Liver (tissue), 8 donors: ENCODE measurements at regions not wholly inside any gene's neighbourhood (a gene's known extent, or its start where the extent isn't known, plus 50 kb on each side); places are given as distances from the start of the nearest gene placed in this dataset.

Experiments used
- DNase-seq: peaks from one replicate; pipeline ENCODE4 v3.0.0-alpha.2; 2017; ENCODE audit warnings: low spot score
- H3K27ac ChIP-seq, 2 donors: one replicate each; pipeline ENCODE4 v1.7.0; 2013; ENCODE audit warnings: inconsistent platforms in 2 of 2, low read length in 2 of 2, control low read depth in 1 of 2, low read depth in 1 of 2, mild to moderate bottlenecking in 1 of 2
- H3K27me3 ChIP-seq, 4 donors: one replicate each; pipeline versions ENCODE4 v1.6.1 to v1.7.0; 2013; ENCODE audit warnings: low read length in 3 of 4, inconsistent platforms in 1 of 4, mild to moderate bottlenecking in 1 of 4, moderate library complexity in 1 of 4; ENCODE audit not compliant: control insufficient read depth in 4 of 4, insufficient read depth in 4 of 4
- H3K36me3 ChIP-seq, 4 donors: one replicate each; pipeline versions ENCODE4 v1.6.1 to v1.7.0; 2013; ENCODE audit warnings: low read length in 3 of 4, mild to moderate bottlenecking in 3 of 4, low read depth in 1 of 4, moderate library complexity in 1 of 4; ENCODE audit not compliant: control insufficient read depth in 4 of 4, insufficient read depth in 3 of 4
- H3K4me1 ChIP-seq, 4 donors: one replicate each; pipeline versions ENCODE4 v1.6.1 to v1.7.0; 2013; ENCODE audit warnings: low read length in 3 of 4, mild to moderate bottlenecking in 3 of 4, moderate library complexity in 1 of 4; ENCODE audit not compliant: control insufficient read depth in 4 of 4, insufficient read depth in 4 of 4
- H3K4me3 ChIP-seq, 3 donors: one replicate each; pipeline versions ENCODE4 v1.6.1 to v1.7.0; 2013; ENCODE audit warnings: low read length in 3 of 3, control low read depth in 1 of 3, low read depth in 1 of 3, mild to moderate bottlenecking in 1 of 3
- H3K9ac ChIP-seq, 2 donors: one replicate each; pipeline ENCODE4 v1.7.0; 2013; ENCODE audit warnings: low read length in 2 of 2, mild to moderate bottlenecking in 2 of 2, moderate library complexity in 2 of 2, control low read depth in 1 of 2, low read depth in 1 of 2
- H3K9me3 ChIP-seq, 4 donors: one replicate each; pipeline versions ENCODE4 v1.6.1 to v1.7.0; 2013; ENCODE audit warnings: low read length in 3 of 4; ENCODE audit not compliant: control insufficient read depth in 4 of 4
- CTCF ChIP-seq: fragments of 150-350 bp; IDR thresholded peaks from 2 replicates; pipeline ENCODE4 v1.5.1; 2017; ENCODE audit warnings: improper control_type of control experiment, low read depth, low read length; ENCODE audit not compliant: missing input control
- EGR1 ChIP-seq, 2 donors: IDR thresholded peaks; 2 replicates each; pipeline ENCODE4 v1.6.1; 2016 to 2018; ENCODE audit warnings: antibody characterized with exemption in 2 of 2, low read depth in 2 of 2
- FOXA1 ChIP-seq: IDR thresholded peaks from 2 replicates; pipeline ENCODE4 v1.6.1; 2016; ENCODE audit warnings: antibody characterized with exemption
- HNF4A ChIP-seq, 2 donors: conservative IDR thresholded peaks; 2 replicates each; pipeline ENCODE4 v1.6.1; 2016; ENCODE audit warnings: antibody characterized with exemption in 2 of 2, mild to moderate bottlenecking in 2 of 2
- HNF4G ChIP-seq: IDR thresholded peaks from 2 replicates; pipeline ENCODE4 v1.6.1; 2016; ENCODE audit warnings: antibody characterized with exemption
- NR2F2 ChIP-seq: IDR thresholded peaks from 2 replicates; pipeline ENCODE4 v1.6.1; 2016; ENCODE audit warnings: antibody characterized with exemption
- RAD21 ChIP-seq, 2 donors: IDR thresholded peaks; 2 replicates each; pipeline ENCODE4 v1.6.1; 2016; ENCODE audit warnings: antibody characterized with exemption in 2 of 2, mild to moderate bottlenecking in 2 of 2
- REST ChIP-seq: IDR thresholded peaks from 2 replicates; pipeline ENCODE4 v1.6.1; 2016; ENCODE audit warnings: antibody characterized with exemption, mild to moderate bottlenecking
- RXRA ChIP-seq, 2 donors: IDR thresholded peaks; 2 replicates each; pipeline ENCODE4 v1.6.1; 2017 to 2018; ENCODE audit warnings: antibody characterized with exemption in 2 of 2, mild to moderate bottlenecking in 1 of 2
- TAF1 ChIP-seq: conservative IDR thresholded peaks from 2 replicates; pipeline ENCODE4 v1.6.1; 2016; ENCODE audit warnings: antibody characterized with exemption, mild to moderate bottlenecking
- YY1 ChIP-seq: IDR thresholded peaks from 2 replicates; pipeline ENCODE4 v1.6.1; 2016; ENCODE audit warnings: antibody characterized with exemption, mild to moderate bottlenecking
- ZBTB33 ChIP-seq: IDR thresholded peaks from 2 replicates; pipeline ENCODE4 v1.6.1; 2016; ENCODE audit warnings: antibody characterized with exemption
- WGBS: extraction: QIAGEN DNeasy Blood & Tissue Kit; methylation state at CpG from one replicate; pipeline ENCODE4 v1.1.7; 2013; 5-methylcytosine and 5-hydroxymethylcytosine counted together
- donor health status: healthy.
- donor health status: healthy.
- donor health status: healthy.
- donor health status: healthy.
- donor health status: healthy.

- 62% methylated on average over 1 of the region's 1 CpG for WGBS
- Histone ChIP-seq H3K9me3 (no peaks in the 10 kb centered on the region), H3K27me3 (peaks cover 0 to 7% (median 0%) of the 10 kb centered on the region in 4 donors), H3K4me1 (no peaks in the 10 kb centered on the region), H3K4me3 (no peak overlapping the region), H3K36me3 (no peaks in the 10 kb centered on the region), H3K27ac (no peak overlapping the region), H3K9ac (no peak overlapping the region)
- DNase-seq: no peak
- TF ChIP-seq CTCF: no peak
Observed at GRCh38 chr16:75918109-75918508, 191.8 kb upstream of the CPHXL start.

GRCh38 chr16:75919664-75920063 lies 193.4 kb upstream of the CPHXL start:
- Histone ChIP-seq H3K4me3 (no peak overlapping the region), H3K27me3 (peaks cover 0 to 7% (median 0%) of the 10 kb centered on the region in 4 donors), H3K4me1 (no peaks in the 10 kb centered on the region), H3K36me3 (no peaks in the 10 kb centered on the region), H3K9ac (no peak overlapping the region), H3K9me3 (no peaks in the 10 kb centered on the region), H3K27ac (no peak overlapping the region)
- WGBS: 45% methylated on average over 5 of the region's 5 CpGs
- TF ChIP-seq YY1: no peak
- TF ChIP-seq NR2F2: no peak
- TF ChIP-seq RXRA (IDR thresholded peaks at IDR 0.05): no peak
- no peak for TF ChIP-seq HNF4A (conservative IDR thresholded peaks at IDR 0.05)
- no peak for TF ChIP-seq HNF4G
- TF ChIP-seq RAD21 (IDR thresholded peaks at IDR 0.05): no peak
- TF ChIP-seq REST: no peak
- no peak for TF ChIP-seq CTCF
- no peak for DNase-seq

- DNase-seq: no peak
- 59% methylated on average over 2 of the region's 2 CpGs for WGBS
- Histone ChIP-seq H3K27me3 (no peaks in the 10 kb centered on the region), H3K27ac (no peak overlapping the region), H3K36me3 (no peaks in the 10 kb centered on the region), H3K4me1 (no peaks in the 10 kb centered on the region), H3K9me3 (no peaks in the 10 kb centered on the region), H3K4me3 (no peak overlapping the region), H3K9ac (no peak overlapping the region)
- TF ChIP-seq RAD21 (IDR thresholded peaks at IDR 0.05) (no peak), YY1 (no peak), HNF4G (no peak), FOXA1 (no peak), HNF4A (conservative IDR thresholded peaks at IDR 0.05) (no peak), TAF1 (no peak), NR2F2 (no peak), EGR1 (IDR thresholded peaks at IDR 0.05; ENCODE audit: low read depth in 2 of 2) (no peak), ZBTB33 (no peak), RXRA (IDR thresholded peaks at IDR 0.05) (no peak)
Observed at GRCh38 chr16:75921281-75921680, 195.0 kb upstream of the CPHXL start.
